Right lobe of liver (tissue), 4 donors: ENCODE measurements at regions not wholly inside any gene's neighbourhood (a gene's known extent, or its start where the extent isn't known, plus 50 kb on each side); places are given as distances from the start of the nearest gene placed in this dataset.

Source experiments
- POLR2A ChIP-seq: fragments of 450-650 bp; IDR thresholded peaks from one replicate; pipeline ENCODE4 v1.6.1; 2017; ENCODE audit warnings: antibody characterized with exemption, mild to moderate bottlenecking
- TF ChIP-seq, protein P1 (sequence below), 4 donors: fragments of 200-600 bp in 3 of 4; fragments of 450-650 bp in 1 of 4; IDR thresholded peaks; one replicate each; pipeline versions ENCODE4 v1.5.1 to v1.8.0; 2016 to 2022; ENCODE audit warnings: antibody characterized with exemption in 4 of 4, mild to moderate bottlenecking in 2 of 4
- donor health status: DM: no; HTN: no; CAD: no.
- donor health status: DM: no; HTN: no; CAD: no.
- donor health status: DM: no; HTN: yes; CAD: no.

DNA sequence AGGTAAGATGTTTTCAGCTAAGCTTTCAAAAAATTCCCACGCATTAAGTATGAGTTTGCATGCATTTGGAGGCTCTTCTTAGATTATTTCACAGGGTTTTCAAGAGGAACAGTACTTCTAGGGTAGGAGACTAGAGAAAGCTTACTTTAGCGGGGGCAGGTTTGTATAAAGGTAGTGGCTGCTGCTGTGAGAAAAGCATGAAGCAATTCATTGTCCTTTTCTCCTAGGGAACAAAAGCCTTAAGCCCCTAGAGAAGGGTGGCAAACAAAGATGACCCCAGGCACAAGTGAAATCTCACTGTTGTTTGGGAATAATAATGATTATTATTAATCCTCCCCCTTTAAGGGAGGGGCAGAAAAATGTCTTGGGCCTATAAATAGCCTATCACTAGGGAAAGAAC lies 310.7 kb downstream of the DIPK2A start:
- TF ChIP-seq, protein P1, sequence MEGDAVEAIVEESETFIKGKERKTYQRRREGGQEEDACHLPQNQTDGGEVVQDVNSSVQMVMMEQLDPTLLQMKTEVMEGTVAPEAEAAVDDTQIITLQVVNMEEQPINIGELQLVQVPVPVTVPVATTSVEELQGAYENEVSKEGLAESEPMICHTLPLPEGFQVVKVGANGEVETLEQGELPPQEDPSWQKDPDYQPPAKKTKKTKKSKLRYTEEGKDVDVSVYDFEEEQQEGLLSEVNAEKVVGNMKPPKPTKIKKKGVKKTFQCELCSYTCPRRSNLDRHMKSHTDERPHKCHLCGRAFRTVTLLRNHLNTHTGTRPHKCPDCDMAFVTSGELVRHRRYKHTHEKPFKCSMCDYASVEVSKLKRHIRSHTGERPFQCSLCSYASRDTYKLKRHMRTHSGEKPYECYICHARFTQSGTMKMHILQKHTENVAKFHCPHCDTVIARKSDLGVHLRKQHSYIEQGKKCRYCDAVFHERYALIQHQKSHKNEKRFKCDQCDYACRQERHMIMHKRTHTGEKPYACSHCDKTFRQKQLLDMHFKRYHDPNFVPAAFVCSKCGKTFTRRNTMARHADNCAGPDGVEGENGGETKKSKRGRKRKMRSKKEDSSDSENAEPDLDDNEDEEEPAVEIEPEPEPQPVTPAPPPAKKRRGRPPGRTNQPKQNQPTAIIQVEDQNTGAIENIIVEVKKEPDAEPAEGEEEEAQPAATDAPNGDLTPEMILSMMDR (IDR thresholded peaks at IDR 0.05), result no peak
- no peak for TF ChIP-seq POLR2A
